Non-pigmented ciliary epithelial cell (primary cell): ENCODE measurements at regions not wholly inside any gene's neighbourhood (a gene's known extent, or its start where the extent isn't known, plus 50 kb on each side); places are given as distances from the start of the nearest gene placed in this dataset.
"Not testable (repeated sequence)": the region's sequence is repeated elsewhere in the genome, so short reads cannot be mapped to it uniquely, and the experiment has no call there.

Experiments used
- DNase-seq: peaks from one replicate; pipeline ENCODE4 v3.0.0-alpha.2; 2010; ENCODE audit warnings: low read depth

GRCh38 chr1:229887043-229887822, 179.8 kb upstream of the GALNT2 start:
- DNase-seq, result no peak

- no peak for DNase-seq
Measured at GRCh38 chr1:229888157-229888556, 178.9 kb upstream of the GALNT2 start.

GRCh38 chr1:229888561-229889001, 178.5 kb upstream of the GALNT2 start:
- DNase-seq, result no peak

GRCh38 chr1:229889031-229889517, 178.0 kb upstream of the GALNT2 start:
- DNase-seq, result no peak

- DNase-seq, result no peak
Measured at GRCh38 chr1:229891227-229891626, 175.8 kb upstream of the GALNT2 start.

GRCh38 chr1:229892515-229893117, 174.4 kb upstream of the GALNT2 start:
- no peak for DNase-seq

- DNase-seq, result no peak
Measured at GRCh38 chr1:229893762-229894444, 173.1 kb upstream of the GALNT2 start.

GRCh38 chr1:229894532-229894931, 172.5 kb upstream of the GALNT2 start:
- no peak for DNase-seq

- DNase-seq, result no peak
Measured at GRCh38 chr1:229895605-229896004, 171.4 kb upstream of the GALNT2 start.

GRCh38 chr1:229896306-229896705, 170.7 kb upstream of the GALNT2 start:
- no peak for DNase-seq

- DNase-seq, result no peak
Measured at GRCh38 chr1:229896861-229897260, 170.2 kb upstream of the GALNT2 start.

- DNase-seq, result no peak
Measured at GRCh38 chr1:229897501-229897900, 169.5 kb upstream of the GALNT2 start.

GRCh38 chr1:229900220-229900619, 166.8 kb upstream of the GALNT2 start:
- no peak for DNase-seq

GRCh38 chr1:229905031-229905545, 161.9 kb upstream of the GALNT2 start:
- DNase-seq, result no peak

GRCh38 chr1:229905652-229906051, 161.4 kb upstream of the GALNT2 start:
- no peak for DNase-seq

- DNase-seq, result no peak
Measured at GRCh38 chr1:229907884-229908638, 159.0 kb upstream of the GALNT2 start.

GRCh38 chr1:229908689-229909088, 158.3 kb upstream of the GALNT2 start:
- DNase-seq, result no peak

- DNase-seq, result no peak
Measured at GRCh38 chr1:229913489-229913888, 153.5 kb upstream of the GALNT2 start.

GRCh38 chr1:229919488-229919887, 147.6 kb upstream of the GALNT2 start:
- not testable (repeated sequence) for DNase-seq

GRCh38 chr1:229920683-229921082, 146.4 kb upstream of the GALNT2 start:
- no peak for DNase-seq

GRCh38 chr1:229922249-229922648, 144.8 kb upstream of the GALNT2 start:
- no peak for DNase-seq

- DNase-seq, result no peak
Measured at GRCh38 chr1:229924639-229925038, 142.4 kb upstream of the GALNT2 start.
